ENCODE measurements at regions not wholly inside any gene's neighbourhood (a gene's known extent, or its start where the extent isn't known, plus 50 kb on each side); places are given as distances from the start of the nearest gene placed in this dataset.

DNA sequence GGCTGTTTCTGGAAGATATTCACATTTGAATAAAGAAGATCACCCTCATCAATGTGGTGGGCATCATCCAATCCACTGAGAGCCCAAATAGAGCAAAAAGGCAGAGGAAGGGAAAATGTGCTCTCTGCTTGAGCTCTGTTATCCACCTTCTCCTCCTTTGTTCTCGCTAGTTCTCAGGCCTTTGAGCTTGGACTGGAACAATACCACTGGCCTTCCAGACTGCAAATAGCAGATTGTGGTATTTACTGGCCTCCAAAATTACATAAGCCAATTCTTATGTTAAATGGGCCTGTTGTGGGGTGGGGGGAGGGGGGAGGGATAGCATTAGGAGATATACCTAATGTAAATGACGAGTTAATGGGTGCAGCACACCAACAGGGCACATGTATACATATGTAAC is 219.3 kb downstream of the C1orf94 start:
- Histone ChIP-seq H3K4me2 (ENCODE audit: insufficient read depth, low read length) (no peak overlapping the region), H3K27ac (ENCODE audit: low read length) (no peak overlapping the region), H3K4me3 (ENCODE audit: low read depth in 1 of 2, low read length in 2 of 2) (no peak overlapping the region), H3K9me3 (ENCODE audit: insufficient read depth, low read length, severe bottlenecking) (no peaks in the 10 kb centered on the region), H3K79me2 (ENCODE audit: insufficient read depth, low read length) (no peaks in the 10 kb centered on the region), H2AFZ (ENCODE audit: low read depth, low read length) (no peak overlapping the region), H4K20me1 (ENCODE audit: insufficient read depth, low read length) (no peaks in the 10 kb centered on the region), H3K27me3 (ENCODE audit: insufficient read depth, low read length, poor library complexity) (peaks cover 2% of the 10 kb centered on the region), H3K4me1 (ENCODE audit: insufficient read depth, low read length) (no peaks in the 10 kb centered on the region), H3K9ac (ENCODE audit: low read depth, low read length) (no peak overlapping the region), H3K36me3 (ENCODE audit: insufficient read depth, low read length) (no peaks in the 10 kb centered on the region)
- DNase-seq = no peak
- TF ChIP-seq, protein P1, sequence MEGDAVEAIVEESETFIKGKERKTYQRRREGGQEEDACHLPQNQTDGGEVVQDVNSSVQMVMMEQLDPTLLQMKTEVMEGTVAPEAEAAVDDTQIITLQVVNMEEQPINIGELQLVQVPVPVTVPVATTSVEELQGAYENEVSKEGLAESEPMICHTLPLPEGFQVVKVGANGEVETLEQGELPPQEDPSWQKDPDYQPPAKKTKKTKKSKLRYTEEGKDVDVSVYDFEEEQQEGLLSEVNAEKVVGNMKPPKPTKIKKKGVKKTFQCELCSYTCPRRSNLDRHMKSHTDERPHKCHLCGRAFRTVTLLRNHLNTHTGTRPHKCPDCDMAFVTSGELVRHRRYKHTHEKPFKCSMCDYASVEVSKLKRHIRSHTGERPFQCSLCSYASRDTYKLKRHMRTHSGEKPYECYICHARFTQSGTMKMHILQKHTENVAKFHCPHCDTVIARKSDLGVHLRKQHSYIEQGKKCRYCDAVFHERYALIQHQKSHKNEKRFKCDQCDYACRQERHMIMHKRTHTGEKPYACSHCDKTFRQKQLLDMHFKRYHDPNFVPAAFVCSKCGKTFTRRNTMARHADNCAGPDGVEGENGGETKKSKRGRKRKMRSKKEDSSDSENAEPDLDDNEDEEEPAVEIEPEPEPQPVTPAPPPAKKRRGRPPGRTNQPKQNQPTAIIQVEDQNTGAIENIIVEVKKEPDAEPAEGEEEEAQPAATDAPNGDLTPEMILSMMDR (IDR thresholded peaks at IDR 0.05; ENCODE audit: borderline replicate concordance, extremely low read depth, low read length, poor library complexity, severe bottlenecking) = no peak
- TF ChIP-seq EZH2 (IDR thresholded peaks at IDR 0.05; ENCODE audit: borderline replicate concordance, low read depth, low read length, severe bottlenecking) = no peak
- ATAC-seq (ENCODE audit: insufficient read depth, low read depth) = no peak

DNA sequence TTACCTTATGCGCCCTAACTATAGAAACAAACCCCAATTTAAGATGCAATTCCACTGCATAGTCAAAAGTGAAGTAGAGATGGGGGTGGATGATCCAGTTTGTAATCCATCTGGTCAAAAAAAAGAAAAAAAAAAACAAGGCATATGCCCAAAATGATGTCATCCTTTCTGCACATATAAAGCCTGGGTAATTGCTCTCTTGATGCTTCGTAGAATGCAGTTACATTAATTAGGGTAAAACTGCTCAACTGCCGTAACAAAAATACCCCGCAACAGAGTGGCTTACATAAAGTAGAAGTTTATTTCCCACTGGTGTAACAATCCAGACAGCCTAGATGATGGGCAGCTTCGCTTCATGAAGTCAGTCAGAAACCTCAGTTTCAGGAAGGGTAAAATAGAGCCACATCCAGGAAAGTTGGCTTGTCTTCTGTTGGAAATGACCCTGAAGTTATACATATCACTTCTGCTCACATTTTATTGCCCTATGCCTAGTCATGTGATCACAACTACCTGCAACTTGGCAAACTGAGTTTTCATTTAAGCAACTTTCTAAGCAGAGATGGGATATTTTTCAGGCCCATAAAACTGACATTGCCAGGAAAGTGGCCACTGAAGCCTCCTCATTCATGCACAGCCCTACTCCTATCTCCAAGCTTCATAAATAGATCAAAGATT is 221.7 kb downstream of the C1orf94 start:
- TF ChIP-seq, protein P1 (IDR thresholded peaks at IDR 0.05; ENCODE audit: borderline replicate concordance, extremely low read depth, low read length, poor library complexity, severe bottlenecking) = no peak
- H3K4me1 ChIP-seq (ENCODE audit: insufficient read depth, low read length) = no peaks in the 10 kb centered on the region
- H3K4me3 ChIP-seq (ENCODE audit: low read depth in 1 of 2, low read length in 2 of 2) = no peak overlapping the region
- H3K36me3 ChIP-seq (ENCODE audit: insufficient read depth, low read length) = no peaks in the 10 kb centered on the region
- H3K27me3 ChIP-seq (ENCODE audit: insufficient read depth, low read length, poor library complexity) = peaks cover 2% of the 10 kb centered on the region
- DNase-seq (no peak), ATAC-seq (ENCODE audit: insufficient read depth, low read depth) (no peak)
- H3K4me2 ChIP-seq (ENCODE audit: insufficient read depth, low read length) = no peak overlapping the region
- H3K79me2 ChIP-seq (ENCODE audit: insufficient read depth, low read length) = no peaks in the 10 kb centered on the region
- no peaks in the 10 kb centered on the region for H3K9me3 ChIP-seq (ENCODE audit: insufficient read depth, low read length, severe bottlenecking)
- H3K27ac ChIP-seq (ENCODE audit: low read length) = no peak overlapping the region
- no peak overlapping the region for H2AFZ ChIP-seq (ENCODE audit: low read depth, low read length)
- H3K9ac ChIP-seq (ENCODE audit: low read depth, low read length) = no peak overlapping the region
- H4K20me1 ChIP-seq (ENCODE audit: insufficient read depth, low read length) = no peaks in the 10 kb centered on the region

DNA sequence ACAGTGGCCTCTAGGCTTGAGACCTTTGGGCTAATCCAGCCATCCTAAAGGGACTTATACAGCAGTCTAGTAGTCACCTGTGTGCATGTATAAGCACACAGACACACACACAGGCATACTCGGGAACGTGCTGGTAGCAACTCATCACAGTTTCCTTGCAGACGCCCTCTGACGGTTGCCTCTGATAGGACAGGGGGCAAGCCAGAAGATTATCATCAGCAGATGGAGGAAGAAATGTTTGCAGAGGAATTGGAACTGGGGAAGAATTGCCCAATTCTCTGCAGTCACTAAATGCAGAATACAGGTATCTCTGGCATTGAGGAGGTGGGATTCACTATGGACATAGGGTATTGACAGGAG is 222.2 kb downstream of the C1orf94 start:
- Histone ChIP-seq H2AFZ (ENCODE audit: low read depth, low read length) (no peak overlapping the region), H3K4me3 (ENCODE audit: low read depth in 1 of 2, low read length in 2 of 2) (no peak overlapping the region), H3K9me3 (ENCODE audit: insufficient read depth, low read length, severe bottlenecking) (no peaks in the 10 kb centered on the region), H3K4me2 (ENCODE audit: insufficient read depth, low read length) (no peak overlapping the region), H3K36me3 (ENCODE audit: insufficient read depth, low read length) (no peaks in the 10 kb centered on the region), H3K27ac (ENCODE audit: low read length) (no peak overlapping the region), H3K79me2 (ENCODE audit: insufficient read depth, low read length) (no peaks in the 10 kb centered on the region), H3K4me1 (ENCODE audit: insufficient read depth, low read length) (no peaks in the 10 kb centered on the region), H3K9ac (ENCODE audit: low read depth, low read length) (no peak overlapping the region), H3K27me3 (ENCODE audit: insufficient read depth, low read length, poor library complexity) (peaks cover 2% of the 10 kb centered on the region), H4K20me1 (ENCODE audit: insufficient read depth, low read length) (no peaks in the 10 kb centered on the region)
- DNase-seq = no peak
- no peak for TF ChIP-seq EZH2 (IDR thresholded peaks at IDR 0.05; ENCODE audit: borderline replicate concordance, low read depth, low read length, severe bottlenecking)
- TF ChIP-seq, protein P1 (IDR thresholded peaks at IDR 0.05; ENCODE audit: borderline replicate concordance, extremely low read depth, low read length, poor library complexity, severe bottlenecking) = no peak
- ATAC-seq (ENCODE audit: insufficient read depth, low read depth) = no peak

DNA sequence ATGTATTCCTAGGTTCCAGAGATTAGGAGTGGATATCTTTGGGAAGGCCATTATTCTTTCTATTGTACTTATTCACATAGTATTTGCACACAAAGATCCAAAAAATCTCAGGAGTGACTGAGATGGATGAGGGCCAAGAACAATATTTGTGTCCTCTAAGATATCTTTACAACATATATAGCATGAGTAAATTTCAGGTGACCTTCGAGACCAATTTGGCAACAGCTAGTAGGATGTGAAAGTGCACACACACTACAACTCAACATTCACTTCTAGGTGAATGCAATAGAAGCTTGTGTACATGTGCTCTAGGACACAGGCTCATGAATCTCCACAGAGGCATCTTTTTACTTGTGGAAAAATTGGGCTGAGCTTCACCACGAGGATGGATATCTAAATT is 224.0 kb downstream of the C1orf94 start:
- Histone ChIP-seq H3K27me3 (ENCODE audit: insufficient read depth, low read length, poor library complexity) (peaks cover 2% of the 10 kb centered on the region), H3K9ac (ENCODE audit: low read depth, low read length) (no peak overlapping the region), H3K4me2 (ENCODE audit: insufficient read depth, low read length) (no peak overlapping the region), H2AFZ (ENCODE audit: low read depth, low read length) (no peak overlapping the region), H3K27ac (ENCODE audit: low read length) (no peak overlapping the region), H3K79me2 (ENCODE audit: insufficient read depth, low read length) (no peaks in the 10 kb centered on the region), H3K9me3 (ENCODE audit: insufficient read depth, low read length, severe bottlenecking) (no peaks in the 10 kb centered on the region), H4K20me1 (ENCODE audit: insufficient read depth, low read length) (no peaks in the 10 kb centered on the region), H3K36me3 (ENCODE audit: insufficient read depth, low read length) (no peaks in the 10 kb centered on the region), H3K4me3 (ENCODE audit: low read depth in 1 of 2, low read length in 2 of 2) (no peak overlapping the region), H3K4me1 (ENCODE audit: insufficient read depth, low read length) (no peaks in the 10 kb centered on the region)
- DNase-seq = no peak
- ATAC-seq (ENCODE audit: insufficient read depth, low read depth) = no peak
- TF ChIP-seq, protein P1 (IDR thresholded peaks at IDR 0.05; ENCODE audit: borderline replicate concordance, extremely low read depth, low read length, poor library complexity, severe bottlenecking) = no peak
- TF ChIP-seq EZH2 (IDR thresholded peaks at IDR 0.05; ENCODE audit: borderline replicate concordance, low read depth, low read length, severe bottlenecking) = no peak

All from DND-41 (cell line).